Right lung (tissue), 2 donors: ENCODE measurements at regions not wholly inside any gene's neighbourhood (a gene's known extent, or its start where the extent isn't known, plus 50 kb on each side); places are given as distances from the start of the nearest gene placed in this dataset.

ENCODE experiments used
- DNase-seq, 2 donors: peaks; one replicate each; pipeline ENCODE4 v3.0.0-alpha.2; 2013

DNA sequence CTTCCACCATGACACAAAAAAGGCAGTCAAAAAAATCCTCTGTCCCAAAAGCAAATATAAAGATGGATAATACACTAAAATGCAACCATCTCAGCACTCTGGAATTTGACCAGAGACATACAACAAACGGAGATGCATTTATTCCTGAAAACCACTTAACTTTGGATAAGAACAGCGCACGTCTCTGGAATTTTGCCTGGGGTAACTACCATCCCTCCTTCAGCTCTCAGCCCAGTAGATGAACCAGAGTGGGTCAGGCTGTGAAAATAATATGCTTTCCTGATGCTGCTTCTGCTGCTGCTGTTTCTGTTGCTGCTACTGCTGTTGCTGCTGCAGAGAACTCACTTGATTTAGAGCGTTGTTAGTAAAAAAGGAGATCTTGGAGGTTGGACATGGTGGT, 133.8 kb upstream of the ACVR2A start:
- no peak for DNase-seq

DNA sequence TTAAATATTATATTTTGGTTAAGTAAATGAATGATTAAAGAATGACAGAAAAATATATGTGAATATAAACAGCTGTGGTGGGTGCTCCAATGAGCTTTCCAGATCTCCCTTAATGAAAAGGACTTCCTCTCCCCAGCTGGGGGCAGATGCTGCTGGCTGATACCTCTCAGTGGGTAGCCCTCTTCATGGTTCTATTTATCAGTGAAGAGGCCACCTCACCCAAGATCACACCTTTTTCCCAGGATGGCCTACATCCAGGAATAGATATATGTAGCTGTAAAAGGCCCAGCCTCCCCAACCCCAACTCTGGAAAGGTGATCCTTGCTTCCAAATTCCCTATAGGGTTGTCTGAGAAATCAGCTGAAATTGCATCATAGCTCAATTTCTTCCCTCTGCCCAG, 135.2 kb upstream of the ACVR2A start:
- DNase-seq = no peak

DNA sequence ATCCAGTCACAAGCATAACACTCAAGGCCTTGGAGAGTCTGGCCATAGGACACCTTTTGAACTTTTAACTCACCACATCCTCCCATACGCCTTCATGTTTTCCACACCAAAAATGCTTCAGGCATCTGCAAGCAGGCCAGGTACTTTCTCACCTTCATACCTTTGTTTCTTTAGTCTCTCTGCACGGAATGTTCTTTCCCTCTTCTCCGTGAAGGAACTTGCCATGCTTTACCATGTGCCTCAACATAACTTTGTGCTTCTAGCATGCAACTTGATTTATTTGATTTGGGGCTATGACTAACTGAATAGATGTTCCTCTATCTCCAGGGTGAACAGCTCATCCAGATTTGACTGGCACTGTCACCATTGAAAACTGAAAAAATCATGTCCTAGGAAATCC, 141.7 kb upstream of the ACVR2A start:
- DNase-seq = no peak

DNA sequence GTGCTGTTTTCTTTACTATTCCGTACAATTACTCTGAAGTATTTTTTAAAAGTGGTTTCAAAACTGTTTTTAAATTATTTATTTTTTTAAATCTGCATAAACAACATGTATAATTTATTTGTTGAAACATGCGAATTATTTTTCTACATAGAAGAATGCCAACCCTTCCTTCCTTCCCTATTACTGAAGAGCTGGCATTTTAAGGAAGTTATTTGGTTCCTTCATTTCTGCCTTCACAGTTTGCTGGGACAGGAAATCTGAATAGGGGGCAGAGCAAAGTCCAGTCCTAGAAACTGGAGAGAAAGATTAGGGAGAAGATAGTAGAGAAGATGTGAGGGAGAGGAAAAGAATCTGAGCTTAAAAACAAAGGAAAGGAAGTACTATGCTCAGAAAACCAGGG, 146.7 kb upstream of the ACVR2A start:
- DNase-seq = no peak

DNA sequence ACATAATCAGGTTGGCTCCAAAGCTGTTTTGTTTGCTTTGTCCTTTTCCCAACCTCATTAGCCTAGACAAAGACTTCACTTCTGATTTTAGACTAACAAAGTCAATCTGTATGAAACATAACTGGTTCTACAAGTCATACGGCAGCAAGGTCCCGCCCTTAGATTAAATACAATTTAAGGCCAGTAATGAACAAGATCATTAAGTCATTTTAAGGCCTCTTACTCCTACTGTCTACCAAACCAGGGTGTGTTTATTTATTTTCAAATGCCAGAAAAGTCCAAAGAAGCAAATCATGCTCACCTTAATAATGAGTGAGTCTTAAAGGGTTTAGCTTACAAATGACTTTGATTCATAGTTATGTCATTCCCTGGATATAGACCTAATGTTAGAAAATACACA, 148.4 kb upstream of the ACVR2A start:
- no peak for DNase-seq

DNA sequence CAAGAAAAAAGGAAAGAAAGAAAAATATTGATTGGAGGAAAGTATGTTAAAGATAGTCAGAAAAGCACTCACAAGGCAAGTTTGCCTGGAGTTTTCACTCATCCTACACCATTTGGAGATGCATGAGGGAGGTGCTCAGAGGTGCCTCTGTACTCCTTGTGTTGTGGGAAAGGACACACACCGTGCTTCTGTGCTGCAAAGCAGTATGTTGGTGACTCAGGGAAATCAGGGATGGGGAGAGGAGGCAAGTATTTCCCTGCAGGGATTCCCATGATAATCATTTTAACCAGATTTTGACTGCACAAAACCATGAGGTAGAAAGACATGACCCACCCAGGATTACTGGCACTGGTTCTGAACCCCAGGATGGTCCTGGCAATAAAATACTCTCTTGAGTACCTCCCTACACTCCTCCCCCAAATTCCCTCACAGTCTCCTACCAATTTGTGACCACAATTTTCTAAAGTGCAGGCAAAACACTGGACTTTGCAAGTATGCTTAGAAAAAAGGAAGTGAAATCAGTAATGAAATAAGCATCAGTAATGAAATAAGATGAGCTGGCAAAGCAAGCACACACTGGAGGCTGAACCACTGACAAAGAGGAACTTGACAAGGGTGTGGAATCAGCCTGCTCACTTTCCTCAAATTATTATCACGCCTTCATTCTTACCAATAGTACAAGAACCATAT, 155.5 kb upstream of the ACVR2A start:
- DNase-seq = no peak

DNA sequence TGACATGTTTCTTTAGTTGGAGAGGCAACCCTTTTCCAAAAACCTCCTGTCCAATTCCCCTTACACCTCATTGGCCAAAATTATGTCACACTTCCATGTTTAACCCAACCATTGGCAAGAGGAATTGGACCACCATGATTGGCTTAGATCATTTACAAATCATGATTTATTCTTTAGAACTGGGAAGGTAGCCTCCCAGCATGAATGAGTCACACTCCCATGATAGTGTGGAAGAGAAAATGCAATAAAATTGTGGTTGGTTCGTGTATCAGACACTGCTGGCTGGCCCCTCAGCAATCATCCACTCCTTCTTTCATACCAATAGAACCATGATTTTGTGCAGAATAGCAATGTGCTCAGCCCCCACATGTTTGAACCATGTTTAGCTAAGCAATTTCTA, 156.6 kb upstream of the ACVR2A start:
- no peak for DNase-seq

DNA sequence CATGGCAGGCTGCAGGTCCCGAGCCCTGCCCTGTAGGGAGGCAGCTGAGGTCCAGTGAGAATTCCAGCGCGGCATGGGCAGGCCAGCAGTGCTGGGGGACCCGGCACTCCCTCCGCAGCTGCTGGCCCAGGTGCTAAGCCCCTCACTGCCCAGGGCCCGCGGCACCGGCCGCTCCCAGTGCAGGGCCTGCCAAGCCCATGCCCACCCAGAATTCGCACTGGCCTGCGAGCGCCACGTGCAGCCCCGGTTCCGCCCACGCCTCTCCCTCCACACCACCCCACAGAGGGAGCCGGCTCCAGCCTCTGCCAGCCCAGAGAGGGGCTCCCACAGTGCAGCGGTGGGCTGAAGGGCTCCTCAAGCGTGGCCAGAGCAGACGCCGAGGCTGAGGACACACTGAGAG, 158.5 kb upstream of the ACVR2A start:
- no peak for DNase-seq

DNA sequence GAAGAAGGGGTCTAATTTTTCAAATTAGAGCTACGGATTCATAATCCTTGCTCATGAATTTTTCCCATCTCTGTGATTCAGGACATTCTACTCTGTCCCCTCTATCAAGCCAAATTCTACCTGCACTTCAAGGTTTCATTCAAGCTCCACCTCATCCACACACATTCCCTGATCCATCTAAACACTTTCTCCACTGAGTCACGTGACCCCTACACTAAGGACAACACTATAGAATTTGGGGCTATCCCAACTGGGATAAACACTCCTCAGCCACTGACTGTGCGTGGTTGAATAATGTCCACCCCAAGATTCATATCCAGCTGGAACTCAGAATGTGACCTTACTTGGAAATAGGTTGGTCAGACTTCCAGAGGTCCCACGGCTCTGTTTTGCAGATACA, 159.9 kb upstream of the ACVR2A start:
- DNase-seq = no peak

DNA sequence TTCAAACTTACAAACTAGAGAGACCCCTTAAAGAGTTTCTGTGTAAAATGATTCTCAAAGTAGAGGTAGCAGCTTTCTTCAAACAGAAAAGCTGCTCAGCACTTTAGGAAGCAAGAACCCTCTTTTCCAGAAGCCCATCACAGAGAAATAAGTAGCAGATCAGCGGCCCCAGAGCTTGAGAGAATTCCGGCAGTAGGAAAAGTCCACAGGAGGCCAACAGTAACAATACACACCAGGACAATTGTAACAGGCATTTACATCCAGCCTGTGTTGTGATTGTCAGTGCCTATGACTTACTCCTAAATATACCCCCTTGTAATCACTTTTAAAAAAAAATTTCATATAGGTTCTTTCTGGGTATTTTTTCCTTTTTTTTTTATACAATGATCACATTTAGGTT, 161.4 kb upstream of the ACVR2A start:
- DNase-seq = no peak

DNA sequence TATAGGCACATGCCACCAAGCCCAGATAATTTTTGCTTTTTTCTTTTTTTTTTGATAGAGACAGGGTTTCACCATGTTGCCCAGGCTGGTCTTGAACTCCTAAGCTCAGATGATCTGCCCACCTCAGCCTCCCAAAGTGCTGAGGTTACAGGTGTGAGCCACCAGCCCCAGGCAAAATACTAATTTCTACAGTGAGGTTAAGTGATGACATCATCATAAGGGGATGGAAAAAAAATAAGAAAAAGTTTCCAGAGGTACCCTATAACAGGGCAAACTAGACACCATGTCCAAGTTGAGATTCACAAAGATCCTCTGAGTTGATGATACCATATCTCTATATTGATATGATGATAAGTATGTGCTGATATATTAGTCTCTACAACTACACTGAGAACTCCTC, 163.7 kb upstream of the ACVR2A start:
- no peak for DNase-seq

DNA sequence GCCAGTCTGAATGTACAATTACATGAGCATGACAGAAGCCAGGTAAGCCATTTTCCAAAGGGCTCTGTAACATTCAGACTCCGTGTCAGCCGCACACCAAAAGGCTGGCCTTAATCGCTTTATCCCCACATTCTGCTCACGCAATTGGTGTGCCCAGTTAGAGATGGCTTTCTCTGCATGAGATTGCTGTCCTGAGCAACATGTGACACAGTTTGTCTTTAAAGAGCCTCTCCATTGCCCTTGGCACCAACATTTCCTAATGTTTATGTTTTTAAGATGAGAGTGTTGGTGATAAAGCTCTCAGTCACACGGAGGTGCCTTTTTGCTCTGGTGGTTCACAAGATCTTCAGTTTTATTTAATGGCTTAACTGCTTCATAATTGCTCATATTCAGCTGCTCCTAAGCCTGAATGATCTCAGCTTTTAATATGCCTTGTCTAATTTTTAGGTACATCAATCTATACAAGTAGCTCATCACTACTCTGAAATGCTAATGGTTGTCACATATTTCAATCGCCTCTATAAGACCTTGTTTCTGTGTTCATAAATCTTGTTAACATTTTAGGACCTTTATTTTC, 164.8 kb upstream of the ACVR2A start:
- DNase-seq = no peak

DNA sequence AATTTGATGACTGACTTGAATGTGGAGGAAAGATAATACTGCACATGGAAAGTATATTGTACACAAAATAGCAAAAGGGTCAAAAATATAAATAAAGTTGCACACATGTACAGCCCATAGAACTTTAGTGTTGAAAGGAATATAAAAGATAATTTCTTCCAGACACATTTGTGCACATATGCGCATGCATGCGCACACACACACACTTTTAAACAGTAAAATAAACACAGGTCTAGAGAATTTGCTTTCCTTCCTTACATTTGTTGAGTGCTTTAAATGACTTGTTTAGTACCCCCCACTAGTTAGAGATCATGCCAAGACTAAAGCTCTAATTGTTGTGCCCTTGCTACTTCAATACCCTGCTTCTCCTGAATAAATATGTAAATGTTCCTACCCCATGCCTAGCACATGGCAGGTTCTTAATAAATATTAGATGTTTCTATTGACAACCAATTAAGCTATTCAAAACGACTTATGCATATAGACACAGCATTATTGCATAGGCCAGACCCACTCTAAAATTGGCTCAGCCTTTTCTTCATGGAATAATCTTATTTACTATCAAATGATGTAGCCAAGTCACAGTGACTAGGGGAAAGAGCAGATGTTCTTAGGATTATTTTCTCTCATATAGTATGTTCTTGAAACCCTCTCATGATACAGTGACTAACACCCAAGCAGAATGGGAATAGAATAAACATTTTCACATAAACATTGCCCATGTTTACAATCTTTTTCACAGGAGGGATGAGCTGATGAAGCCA, 165.5 kb upstream of the ACVR2A start:
- DNase-seq = no peak

DNA sequence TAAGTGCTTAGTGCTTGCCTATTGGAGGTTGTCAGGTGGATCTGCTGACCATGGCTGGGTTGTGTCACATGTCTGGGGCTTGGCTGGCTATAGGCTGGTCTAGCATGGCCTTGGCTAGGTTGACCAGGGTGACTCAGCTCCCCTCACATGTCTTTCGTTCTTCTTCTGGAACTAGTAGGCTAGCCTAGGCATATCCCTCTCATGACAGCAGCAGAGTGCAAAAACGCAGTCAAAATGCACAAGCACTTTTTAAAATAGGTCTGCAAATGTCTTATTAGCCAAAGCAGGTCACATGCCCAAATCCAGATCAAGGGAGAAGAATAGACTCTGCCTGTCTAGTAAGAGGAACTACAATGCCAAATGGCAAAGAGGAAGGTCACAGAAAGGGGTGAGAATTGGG, 179.7 kb upstream of the ACVR2A start:
- no peak for DNase-seq

DNA sequence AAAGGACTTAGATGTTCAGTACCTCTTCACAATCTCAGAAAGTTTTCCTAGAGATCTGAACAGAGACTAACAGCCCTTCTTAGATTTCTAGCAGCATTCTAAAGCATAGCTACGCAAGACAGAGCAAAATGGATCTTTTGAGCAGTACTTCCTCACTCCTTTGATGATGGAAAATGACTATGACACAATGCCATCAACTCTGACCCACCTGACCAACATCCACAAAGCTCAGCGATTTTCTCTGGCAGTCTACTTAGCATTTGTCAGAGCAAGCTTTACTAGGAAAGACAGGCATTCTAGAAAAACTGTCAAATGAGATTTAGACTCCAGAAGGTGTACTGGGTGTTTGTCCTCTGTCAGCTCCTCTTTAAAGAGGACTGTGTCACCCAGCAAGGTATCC, 180.9 kb upstream of the ACVR2A start:
- no peak for DNase-seq

DNA sequence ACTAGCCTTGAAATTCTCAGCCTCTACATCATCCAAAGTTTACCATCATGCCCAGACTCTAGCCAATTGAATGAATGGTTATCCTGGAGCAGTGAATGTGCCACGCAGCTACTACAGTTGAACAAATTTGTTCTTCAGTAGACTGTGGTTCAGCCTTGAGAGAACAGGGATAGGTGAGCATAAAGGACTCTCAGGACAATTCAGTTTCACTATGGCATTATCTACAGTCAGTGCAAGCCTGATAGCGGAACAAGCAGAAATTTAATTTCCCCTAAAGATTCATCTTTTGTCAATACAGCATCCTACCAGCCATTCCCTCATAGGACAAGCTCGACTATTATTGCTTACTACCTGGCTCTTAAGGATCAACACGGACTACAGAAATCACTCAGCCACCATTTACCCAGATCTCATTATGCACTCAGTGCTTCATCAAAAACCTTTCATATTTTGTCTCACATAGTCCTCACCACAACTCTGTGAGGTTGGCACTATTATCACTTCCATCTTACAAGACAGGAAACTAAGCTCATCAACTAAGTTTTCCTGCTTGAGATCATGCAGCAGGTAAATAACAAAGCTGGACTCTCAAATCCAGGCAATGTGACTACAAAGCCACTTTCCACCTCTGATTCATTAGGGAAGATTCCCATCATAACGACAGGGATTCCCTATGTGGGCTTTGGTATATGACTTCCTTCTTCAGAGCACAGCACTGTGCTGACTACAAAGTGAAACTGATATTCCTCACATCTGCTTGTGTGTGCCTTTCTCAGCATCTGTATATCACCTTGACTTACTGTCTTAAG, 181.5 kb upstream of the ACVR2A start:
- DNase-seq = no peak

DNA sequence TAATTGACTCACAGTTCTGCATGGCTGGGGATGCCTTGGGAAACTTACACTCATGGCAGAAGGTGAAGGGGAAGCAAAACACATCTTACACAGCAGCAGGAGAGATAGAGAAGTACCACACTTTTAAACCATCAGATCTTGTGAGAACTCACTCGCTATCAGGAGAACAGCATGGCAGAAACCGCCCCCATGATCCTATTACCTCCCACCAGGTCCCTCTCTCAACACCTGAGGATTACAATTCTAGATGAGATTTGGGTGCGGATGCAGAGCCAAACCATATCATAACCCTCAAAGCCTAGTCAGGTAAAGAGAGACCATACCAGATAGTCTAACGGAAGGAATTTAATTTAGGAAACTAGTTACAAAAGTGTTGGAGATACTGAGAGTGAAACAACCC, 182.6 kb upstream of the ACVR2A start:
- DNase-seq = no peak

DNA sequence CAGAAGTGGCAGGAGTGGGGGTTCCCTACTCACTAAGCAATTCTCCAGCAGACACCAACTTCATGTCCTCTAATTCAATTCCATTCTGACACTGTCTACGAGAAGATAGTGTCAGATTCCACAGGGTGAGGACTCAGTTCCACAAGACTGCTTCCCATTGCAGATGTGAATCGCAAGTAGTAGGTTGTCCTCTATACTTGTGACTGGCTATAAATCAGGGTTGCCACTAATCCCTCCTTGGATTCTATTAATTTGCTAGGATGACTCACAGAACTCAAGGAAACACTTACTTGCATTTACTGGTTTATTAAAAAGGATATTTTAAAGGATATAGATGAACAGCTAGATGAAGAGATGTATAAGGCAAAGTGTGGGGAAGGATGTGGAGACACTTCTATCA, 184.1 kb upstream of the ACVR2A start:
- no peak for DNase-seq

DNA sequence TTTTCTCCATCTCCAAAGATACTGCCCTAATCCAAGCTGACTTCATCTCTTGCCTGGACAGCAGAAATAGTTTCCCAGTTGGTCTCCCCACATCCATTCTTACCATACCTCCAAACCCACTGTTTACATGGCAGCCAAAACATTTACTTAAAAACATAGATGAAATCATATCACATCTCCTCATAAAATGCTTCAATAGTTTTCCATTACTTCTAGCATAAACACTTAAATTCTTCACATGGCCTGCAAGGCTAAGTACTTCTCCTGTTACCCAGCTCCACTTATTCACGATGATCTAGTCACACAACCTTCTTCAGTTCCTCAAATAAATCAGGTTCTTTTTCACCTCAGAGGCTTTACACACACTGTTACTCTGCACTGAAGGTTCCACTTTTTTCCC, 185.8 kb upstream of the ACVR2A start:
- DNase-seq = no peak

DNA sequence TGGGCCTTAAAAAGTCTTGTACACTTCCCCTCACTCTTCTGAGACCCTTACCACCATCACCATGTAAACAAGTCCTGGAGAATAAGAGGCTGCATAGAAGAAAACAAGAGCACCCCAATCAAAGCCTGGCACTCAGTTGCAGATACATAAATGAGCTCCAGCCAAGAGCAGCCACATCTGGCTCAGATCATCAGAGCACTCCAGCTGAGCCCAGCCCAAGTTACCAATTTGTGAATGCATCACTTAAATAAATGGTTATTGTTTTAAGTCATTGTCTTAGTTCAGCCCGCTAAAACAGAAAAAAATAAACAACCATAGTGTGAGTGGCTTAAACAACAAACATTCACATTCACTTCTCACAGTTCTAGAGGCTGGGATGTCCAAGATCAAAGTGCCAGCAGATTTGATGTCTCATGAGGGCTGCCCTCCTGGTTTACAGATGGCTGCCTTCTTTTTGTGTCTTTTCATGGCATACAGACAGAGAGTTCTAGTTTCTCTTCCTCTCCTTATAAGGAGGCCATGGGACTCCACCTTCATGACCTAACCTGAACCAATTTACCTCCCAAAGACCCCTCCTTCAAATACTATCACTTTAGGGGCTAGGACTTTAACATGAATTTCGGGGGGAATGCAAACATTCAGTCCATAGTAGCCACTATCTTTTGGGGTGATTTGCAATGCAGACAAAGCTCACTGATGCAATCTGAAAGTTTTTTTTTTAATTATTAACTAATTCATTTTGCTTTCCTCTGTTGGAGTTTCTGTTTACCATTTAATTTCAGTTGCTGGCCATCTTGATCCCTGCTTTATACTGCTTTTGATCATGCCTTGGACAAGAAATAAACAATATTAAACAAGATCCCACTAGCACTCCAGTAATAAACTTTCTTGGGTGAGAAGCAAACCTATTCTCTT, 187.5 kb upstream of the ACVR2A start:
- no peak for DNase-seq

DNA sequence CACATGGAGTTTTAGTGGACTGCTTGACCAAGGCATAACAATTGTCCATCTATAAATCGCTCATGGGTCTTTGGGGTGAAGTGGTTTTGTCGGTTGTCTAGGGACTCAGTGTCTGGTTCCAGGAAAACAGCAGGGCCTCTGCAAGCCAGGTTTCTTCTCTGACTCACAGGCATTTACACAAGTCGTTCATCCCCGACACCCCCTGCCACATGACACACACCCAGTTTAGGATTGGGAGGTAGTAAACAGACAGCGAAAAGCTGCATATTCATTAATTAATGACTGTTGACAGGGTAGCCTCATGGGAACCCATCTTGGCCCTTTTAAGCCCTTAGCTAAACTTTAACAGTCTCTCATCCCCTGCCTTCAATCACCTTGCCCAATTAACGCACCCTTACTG, 194.8 kb upstream of the ACVR2A start:
- no peak for DNase-seq

DNA sequence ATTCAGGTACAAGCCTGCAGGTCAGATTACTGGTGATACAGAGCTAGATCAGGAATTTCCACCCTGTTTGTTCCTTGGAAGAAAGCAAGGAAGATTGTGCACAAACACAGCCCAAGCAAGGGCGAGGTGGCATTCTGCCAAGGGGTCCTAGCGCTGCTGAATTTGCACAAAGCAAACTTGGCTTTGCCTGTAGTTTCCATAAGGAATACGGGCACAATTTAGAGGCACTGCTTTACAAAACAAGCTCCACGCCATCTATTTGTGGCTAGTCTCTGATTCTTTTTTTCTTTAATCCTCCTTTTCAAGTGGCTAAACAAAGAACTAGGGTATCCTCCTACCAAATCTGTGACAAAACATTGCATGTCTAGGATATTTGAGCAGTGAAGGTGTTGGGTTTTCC, 195.5 kb upstream of the ACVR2A start:
- DNase-seq = no peak
